Nucleus accumbens (tissue), 56 donors: ENCODE measurements at regions not wholly inside any gene's neighbourhood (a gene's known extent, or its start where the extent isn't known, plus 50 kb on each side); places are given as distances from the start of the nearest gene placed in this dataset.

Experiments
- DNase-seq, 56 donors: peaks; one replicate each; lab custom pipeline; 2025; lab: John Stamatoyannopoulos, UW

DNA sequence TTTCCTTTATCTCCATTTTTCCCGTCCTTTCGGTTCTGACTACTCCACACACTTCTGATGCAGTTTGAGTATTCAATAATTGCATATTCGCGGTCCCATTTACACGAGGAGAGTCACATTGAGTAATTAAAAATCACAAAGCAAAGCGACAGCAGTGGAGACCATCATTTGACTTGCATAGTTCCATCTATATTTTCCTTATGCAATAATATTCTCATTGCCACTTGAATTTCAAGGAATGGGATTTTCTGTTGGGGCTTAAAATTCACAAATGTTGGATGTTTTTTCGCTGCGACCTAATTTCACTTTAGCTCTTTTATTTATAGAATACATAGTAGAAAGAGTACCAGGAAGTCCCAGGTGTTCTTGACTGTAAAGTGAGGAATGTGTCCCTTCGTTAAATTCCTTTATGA, 186.8 kb downstream of the ZEB2 start:
- DNase-seq, result no peak

DNA sequence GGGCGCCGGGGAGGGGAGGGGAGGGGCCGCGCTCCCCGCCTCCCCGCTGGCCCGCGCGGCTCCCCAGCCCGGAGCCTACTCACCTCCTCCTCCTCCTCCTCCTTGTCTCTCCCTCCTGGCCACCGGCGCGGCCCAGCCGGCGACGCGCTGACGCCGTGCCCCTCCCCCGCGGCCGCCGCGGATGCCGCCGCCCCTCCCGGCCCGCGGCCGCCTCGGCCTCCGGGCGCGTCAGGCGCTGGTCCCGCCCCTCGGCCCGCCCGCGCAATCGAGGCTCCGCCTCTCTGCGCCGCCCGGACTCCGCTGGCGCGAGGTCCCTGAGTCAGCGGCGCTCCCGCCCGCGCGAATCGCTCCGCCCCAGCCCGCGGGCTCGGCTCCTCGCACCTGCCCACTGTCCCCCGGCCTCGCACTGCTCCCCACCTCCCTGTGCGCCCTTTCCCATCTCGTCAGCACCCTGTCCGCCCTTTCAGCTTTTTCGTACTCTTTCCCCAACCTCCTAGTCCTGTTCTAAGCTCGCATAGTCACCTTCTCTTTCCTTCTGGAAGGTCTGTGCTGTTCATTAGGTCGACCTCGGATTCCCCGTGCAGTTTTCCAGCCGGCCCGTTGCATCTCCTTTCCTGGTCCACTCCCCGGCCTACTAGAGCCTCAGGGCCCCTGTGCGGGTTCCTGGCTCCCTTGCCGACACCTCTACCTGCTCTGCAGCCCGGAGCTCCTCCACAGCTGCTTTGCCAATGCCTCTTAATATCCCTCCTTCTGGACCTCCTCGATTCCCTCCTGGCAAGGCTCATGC, 187.4 kb downstream of the ZEB2 start:
- DNase-seq, result peak; percentile 32 to 97 (median 85)

DNA sequence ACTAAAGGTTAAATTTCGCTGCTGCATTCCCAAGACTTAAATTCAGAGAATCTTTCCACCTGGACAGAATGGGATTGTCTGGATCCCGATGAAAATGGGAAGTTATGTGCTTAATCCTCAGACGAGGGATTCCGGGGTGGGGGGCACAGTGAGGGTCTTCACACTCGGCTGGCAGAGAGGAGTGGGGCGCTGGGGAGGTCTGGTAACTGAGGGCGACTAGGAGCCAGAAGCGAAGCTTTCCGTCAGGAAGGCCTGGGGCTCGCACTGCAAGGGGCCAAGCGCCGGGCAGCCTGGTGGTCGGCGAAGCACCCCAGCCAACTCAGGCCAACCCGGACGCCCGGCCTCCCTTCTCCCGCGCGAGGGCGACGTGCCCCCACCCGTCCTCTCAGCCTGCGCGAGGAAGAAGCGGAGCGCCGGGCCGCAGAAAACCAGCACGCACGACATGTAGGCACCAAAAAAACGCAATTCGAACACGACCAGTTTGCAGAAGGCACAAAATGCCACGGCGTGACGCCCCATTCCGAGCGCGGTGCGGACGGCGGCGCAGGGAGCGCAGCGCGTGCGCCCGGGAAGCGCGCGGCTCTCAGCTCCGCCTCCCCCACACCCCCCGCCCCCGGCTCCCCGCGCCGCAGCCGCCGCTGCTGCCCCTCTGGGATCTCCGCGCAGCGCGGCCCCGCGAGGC, 188.1 kb downstream of the ZEB2 start:
- peak in 34 of 56 donors; percentile 17 to 97 (median 80) for DNase-seq

DNA sequence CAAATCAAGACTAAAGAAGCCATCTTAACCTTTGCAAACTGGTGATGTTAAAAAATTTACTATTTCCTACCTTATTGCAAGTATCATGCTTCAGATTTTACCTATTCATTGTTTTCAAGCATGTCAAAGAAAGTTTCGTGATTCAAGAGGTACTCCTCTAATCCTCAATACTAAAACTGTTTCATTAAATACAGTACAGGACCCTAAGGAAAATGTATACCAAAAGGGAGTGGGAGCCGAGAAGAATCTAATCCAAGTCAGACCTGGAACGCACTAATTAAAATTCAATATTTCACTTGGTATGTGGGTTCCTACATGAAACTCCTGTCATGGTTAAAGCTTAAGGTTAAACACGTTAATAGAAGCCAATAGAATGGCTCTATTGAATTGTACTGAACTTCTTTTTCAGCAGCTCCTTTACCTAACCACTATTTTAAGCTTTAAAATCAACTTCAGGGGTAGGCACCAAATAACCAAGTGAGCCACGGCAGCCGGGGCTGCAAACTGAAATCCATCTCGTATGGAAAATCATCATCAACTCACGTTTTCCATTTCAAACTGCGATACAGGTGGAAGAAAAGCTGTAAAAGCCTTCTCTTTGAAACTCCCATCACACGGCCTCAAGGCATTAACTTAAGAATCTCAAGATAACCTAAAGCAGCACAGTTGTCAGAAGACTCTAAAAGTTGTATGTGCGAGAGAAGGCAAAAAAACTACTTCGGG, 188.8 kb downstream of the ZEB2 start:
- DNase-seq, result peak in 2 of 56 donors; percentile 19 to 28

DNA sequence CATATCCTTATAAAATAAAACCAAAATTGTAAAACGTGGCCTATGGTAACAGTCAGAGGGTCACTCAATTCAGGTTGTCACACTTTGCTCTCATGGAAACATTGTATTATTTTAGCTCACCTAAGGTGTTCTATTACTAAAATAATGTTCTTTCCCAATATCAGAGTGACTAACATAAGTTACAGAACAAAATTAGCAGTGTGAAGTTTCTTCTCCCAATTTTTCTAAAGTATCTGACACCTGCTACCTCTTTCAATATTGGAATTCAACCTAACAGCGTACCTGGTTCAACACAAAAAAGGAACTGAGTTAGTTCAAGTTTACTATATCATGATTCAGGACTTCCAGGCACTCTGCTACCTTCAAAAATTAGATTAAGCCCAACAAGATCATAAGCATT, 190.4 kb downstream of the ZEB2 start:
- DNase-seq, result no peak

DNA sequence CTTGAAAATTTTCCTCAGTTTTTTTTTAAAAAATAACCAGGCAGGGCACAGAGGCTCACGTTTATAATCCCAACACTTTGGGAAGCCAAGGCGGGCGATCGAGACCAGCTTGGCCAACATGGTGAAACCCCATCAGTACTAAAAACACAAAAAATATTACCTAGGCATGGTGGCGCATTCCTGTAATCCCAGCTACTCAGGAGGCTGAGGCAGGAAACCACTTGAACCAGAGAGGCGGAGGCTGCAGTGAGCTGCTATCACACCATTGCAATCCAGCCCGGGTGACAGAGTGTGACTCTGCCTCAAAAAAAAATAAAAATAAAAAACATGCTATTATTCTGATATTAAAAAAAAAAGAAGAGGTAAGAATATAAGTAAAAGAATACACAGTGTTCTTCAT, 191.0 kb downstream of the ZEB2 start:
- no peak for DNase-seq

DNA sequence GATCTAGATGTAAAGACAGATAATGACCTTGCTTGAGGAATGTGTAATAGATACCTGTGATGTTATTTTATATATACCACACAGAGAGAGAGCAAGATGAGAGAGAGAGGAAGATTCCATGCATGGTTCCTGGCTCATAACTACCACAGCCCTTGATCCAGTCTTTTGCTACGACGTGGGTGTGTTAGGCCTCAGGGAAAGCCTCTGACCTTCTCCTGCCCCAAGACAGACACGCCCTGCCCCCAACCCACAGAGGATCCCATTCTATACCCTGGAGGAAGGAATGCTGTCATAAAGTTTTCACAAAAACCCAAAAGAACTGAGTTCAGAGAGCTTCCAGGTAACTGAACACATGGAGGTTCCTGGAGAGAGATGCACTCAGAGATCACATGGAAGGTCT, 193.1 kb downstream of the ZEB2 start:
- no peak for DNase-seq

DNA sequence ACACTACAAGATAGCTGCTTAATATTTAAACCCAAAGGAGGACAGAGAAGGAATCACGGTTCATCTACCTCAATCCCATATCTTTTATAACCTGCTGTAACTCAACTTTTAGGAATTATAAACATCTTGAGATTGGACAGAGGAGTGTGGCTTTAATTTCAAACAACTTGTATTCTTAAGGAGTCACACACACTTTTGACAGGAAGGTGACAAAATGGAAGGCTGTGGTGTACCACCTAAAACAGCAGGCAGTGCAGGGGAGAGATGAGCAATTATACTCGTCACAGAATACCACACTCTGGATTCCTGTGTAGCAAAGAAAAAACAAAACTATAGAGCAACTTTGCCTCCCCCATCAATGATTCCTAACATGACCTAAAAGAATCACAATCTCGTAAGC, 194.8 kb downstream of the ZEB2 start:
- DNase-seq, result no peak

DNA sequence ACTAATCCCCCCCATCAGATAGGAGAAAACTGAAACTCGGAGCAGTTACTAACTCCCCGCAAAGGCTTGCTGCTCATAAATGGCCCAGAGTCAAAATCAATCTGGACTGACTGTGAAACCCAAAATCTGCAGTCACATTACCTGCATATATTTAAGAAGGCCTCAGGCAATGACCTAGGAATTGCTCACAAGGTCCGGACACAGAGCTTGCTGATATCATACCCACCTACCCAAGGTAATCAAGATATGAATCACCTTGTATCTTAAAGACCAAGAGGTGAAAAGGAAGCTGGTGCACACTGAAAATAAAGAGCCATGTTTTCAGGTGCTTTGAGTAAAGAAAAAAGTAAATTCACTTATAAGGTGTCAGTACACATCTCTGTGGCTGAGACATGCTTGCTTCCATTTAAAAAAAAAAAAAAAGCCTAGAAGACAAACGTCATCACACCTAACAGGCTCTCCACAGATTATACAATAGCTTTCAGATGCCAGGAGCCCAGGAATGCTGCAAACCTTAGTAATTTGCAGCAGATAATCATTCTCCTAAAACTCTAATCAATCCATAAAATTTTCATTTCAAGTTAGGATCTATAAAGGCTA, 195.4 kb downstream of the ZEB2 start:
- DNase-seq, result no peak

DNA sequence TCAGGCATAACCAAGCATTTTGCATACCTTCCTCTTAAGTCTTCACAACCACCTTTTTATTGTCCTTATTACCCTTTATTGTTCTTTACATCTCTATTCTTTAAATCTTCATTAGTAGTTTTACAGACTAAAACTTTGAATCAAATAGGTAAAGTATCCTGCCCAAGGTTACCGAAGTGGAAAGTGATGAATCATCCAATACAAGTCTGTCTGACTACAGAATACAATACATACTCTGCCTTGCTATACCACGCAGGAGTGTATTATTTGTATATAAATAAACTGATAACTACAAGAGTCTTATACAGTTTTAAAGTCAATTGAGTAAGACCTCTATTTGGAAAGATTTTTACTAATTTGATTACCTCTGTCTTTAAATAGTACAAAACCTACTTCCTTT, 196.0 kb downstream of the ZEB2 start:
- DNase-seq, result no peak

DNA sequence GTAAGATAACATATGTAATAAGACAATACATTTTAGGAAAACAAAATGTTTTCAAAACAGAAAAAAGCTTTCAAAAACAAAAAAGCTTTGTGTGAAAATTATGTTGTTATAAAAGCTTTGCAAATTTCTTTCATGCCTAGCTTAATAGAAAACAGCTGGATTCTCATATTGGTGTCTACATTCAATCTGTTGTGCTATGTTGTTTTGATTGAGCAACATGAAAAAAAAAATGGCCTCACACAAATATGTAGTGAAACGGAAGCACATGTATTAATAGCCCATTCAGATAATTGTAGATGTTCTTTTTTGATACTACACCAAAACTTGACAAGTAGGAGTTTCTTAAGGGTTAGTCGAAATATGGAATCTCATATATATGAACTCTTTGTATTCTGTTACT, 197.5 kb downstream of the ZEB2 start:
- DNase-seq, result no peak

DNA sequence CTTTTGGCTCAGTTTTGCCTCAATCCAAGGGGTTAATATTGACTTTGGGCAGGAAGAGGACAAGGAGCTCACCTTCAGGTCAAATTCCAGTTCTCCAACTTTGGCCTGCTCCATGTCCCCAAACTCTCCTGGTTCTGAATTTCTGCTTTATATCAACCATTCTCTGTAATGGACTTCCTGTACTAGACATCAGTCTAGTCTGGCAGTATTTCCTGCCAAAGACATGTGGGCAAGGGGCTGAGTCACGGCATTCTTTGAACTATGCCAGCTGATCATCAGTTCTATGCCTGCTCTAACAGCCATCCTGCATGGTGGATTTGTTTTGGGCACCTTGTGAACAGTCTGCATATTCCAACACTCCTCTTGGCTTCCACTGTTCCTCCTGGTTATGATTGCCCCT, 199.4 kb downstream of the ZEB2 start:
- DNase-seq, result peak in 2 of 56 donors; percentile 3 to 4

DNA sequence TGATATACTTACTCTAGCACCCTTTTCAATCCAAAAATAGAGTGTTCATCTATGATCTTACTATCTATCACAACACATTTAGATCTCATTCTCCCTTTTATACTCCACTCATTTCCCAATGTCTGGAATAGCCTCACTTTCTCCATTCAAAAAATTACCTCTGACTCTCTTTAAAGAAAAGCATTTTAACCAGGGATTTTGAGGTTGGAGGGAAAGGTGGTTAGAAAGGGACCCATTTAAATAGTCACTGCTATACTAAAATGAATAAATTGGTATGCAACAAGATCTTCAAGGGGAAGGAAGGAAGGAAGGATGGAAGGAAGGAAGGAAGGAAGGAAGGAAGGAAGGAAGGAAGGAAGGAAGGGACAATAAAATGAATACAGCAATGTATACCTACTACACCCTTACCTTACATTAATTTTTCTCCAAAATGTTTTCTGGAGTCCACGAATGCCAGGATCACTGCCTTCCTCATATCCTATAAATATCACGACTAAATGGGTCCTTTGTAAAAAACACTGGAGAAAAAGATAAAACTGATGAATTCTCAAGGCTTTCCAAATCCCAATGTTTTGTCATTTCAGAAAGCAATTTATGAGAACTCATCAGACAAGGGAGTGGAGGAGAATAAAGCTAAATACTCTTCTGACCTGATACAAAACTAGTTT, 202.7 kb downstream of the ZEB2 start:
- DNase-seq, result no peak

DNA sequence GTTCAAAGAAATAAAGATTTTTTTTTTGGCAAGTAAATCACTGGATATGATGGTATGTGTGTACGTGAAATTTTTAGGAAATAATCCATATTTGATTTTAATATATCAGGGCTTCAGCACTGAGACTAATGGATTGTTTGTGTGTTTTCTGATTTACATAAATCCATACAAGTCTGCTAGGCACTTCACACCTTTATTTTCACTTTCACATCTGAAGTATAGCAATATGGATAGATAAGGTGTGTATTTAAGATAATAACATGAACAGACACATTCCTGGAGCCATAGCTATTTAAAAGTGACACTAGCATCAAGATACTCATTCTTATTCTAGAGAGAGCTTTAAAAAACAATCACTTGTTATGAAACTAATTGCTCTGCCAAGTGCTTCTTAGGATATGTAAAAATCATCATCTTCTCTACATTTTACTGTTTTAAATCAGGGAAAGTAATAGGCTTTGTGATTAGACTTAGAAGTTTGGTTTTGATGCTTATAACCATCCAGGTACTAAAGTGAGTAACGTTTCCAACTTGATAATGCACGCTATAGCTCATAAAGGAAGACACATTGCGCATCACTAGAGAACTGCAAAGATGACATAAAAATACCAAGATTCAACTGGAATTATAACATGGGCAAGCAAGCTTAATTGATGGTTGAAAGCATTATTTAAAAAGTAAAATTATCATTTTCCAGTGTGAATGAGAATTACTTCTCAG, 208.9 kb downstream of the ZEB2 start:
- no peak for DNase-seq

DNA sequence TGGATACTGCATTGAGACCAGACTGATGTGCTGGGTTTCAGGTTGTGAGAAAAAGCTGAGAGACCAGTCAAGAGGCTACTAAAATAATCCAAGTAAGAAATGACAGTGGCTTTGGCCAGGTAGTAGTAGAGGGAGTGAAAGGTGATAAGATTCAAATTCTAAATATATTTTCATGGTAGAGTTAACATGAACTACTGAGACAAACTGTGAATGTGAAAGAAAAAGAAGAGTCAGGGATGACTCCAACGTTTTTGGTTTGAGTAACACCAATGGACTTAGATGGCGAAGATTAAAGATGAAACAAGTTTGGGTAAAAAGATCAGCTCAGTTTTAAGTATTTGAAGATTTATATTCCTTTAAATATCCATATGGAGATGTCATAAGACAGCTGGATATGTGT, 209.4 kb downstream of the ZEB2 start:
- DNase-seq, result no peak

DNA sequence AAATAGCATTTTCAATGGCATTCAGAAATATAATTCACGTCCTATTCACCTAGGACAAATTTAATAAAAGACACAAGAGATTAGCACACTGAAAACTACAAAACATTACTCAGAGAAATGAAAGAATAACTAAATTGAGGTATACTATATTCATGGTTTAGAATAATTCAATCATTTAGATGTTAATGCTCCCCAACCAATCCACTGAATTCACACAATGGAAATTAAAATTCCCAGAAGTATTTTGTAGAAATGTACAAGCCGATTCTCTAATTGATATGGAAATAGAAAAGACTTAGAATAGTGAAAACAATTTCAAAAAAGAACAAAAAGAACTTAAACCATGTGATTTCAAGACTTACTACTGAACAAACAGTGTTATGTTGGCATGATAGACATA, 212.2 kb downstream of the ZEB2 start:
- DNase-seq, result no peak

DNA sequence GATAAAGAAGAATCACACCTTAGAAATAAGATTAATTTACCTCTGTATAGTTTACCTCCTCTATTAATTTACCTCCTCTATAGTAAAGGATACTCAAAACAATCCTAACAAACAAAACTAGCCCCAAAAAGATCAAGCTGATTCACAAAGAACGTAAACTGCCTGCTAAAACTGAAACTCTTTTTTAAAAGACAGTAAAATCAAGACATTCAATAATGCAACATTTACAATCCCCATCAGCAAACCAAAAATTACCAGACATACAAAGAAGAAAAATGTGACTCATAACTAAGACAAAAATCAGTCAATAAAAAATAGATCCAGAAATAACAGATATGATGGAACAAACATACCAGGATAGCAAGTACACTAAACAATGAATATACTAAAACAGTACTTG, 215.7 kb downstream of the ZEB2 start:
- DNase-seq, result no peak

DNA sequence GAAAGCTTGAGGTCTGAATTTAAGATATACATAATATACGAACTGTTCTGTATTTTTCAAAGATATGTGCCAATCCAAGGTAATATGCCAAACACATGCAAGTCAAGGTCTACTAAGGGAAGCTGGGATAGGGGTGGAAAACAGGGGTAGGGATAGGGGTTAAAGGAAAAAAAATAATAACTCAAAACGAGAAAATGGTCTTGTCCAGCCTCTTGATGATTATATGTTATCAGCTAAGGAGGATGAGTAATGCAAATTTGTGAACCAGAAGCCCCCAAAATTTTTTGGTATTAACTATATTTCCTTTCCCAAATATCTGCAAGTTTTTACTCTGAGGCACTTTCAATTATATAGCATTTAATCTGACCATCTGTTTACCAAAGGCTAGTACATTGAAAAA, 219.3 kb downstream of the ZEB2 start:
- DNase-seq, result no peak

DNA sequence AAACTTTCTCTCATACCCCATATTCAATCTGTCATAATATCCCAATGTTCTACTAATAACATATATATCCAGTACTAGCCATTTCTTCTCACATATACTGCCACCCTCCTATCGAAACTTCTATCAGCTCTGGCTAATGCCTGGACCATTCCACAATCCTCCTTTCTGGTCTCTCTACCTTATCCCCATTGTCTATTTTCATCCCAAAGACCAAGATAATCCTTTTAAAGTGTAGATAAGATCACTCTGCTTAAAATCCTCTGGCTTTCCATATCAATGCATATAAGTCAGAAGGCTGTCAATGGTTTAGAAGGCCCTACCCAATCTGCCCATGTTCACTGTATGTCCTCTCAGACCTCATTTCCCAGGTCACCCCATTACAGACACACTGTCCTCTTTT, 229.6 kb downstream of the ZEB2 start:
- no peak for DNase-seq

DNA sequence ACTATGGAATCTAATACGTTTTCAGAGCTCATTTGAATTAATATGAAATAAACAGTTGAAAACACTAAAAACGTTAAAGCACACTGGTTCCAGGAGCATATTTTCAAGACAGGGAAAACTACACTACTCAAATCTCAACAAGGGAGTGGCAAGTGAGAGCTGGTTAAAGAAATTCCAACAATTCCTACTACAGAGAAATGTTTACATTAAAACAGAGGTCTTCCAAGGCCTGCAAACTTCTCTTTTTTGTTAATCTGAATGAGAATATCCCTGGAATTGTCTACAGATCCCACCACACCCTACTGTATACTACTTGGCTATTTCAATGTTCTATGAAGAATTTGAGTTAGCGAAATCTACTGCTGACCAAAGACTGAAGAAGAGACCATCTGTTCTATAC, 231.5 kb downstream of the ZEB2 start:
- DNase-seq, result no peak
